ENCODE measurements at regions not wholly inside any gene's neighbourhood (a gene's known extent, or its start where the extent isn't known, plus 50 kb on each side); places are given as distances from the start of the nearest gene placed in this dataset.

DNA sequence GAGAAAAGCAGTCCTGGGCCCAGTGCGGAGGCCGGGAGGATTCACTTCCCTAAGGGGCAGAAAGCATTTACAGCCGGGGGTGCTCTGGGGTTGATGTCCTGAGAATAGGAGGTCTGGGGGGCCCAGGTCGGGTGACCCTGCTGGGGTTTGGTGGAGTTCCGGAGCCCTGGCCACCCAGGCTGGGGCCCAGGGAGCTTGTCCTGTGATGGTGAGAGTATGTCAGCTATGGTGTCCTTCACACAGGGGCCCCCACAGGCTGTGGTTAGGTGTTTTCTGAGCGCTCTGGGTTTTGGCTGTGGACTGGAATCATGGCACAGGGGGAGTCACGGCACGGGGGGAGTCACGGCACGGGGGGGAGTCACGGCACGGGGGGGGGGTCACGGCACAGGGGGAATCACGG lies 54.5 kb upstream of the TMEM18 start:
- no peak for DNase-seq (ENCODE audit: low read depth in 4 of 4, low spot score in 3 of 4)

GRCh38 chr2:729376-729861 lies 52.2 kb upstream of the TMEM18 start:
- DNase-seq (ENCODE audit: low read depth in 4 of 4, low spot score in 3 of 4): no peak

GRCh38 chr2:728165-728564 lies 51.0 kb upstream of the TMEM18 start:
- no peak for DNase-seq (ENCODE audit: low read depth in 4 of 4, low spot score in 3 of 4)

DNA sequence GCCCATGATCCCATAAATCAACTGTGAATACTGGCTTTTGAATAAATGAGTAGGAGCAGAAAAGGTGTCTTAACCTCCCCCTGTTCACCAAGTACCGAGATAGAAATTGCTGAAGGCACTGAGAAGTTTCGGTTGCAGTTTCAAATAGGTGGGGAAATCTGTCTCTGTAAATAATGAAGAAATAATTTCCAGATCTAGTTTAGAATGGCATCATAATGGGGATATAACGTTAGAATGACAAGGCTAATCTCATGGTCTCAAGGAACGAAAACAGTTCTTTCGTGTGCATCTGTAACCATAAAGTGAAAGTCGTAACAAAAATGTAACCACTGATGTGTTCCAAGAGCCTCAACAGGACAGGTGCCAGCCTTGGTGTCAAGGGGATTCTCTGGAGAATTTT lies 49.9 kb upstream of the TMEM18 start:
- DNase-seq (ENCODE audit: low read depth in 4 of 4, low spot score in 3 of 4): no peak

Measured in left renal pelvis (tissue), 4 donors.